Globus pallidus (tissue), 1 donor: ENCODE measurements at regions not wholly inside any gene's neighbourhood (a gene's known extent, or its start where the extent isn't known, plus 50 kb on each side); places are given as distances from the start of the nearest gene placed in this dataset.
A peak's percentile ranks its signal among the peaks of the same experiment; 100 is the strongest.

Experiments used
- DNase-seq: peaks from one replicate; pipeline ENCODE4 v3.0.0-alpha.2; 2015; ENCODE audit warnings: low spot score

DNA sequence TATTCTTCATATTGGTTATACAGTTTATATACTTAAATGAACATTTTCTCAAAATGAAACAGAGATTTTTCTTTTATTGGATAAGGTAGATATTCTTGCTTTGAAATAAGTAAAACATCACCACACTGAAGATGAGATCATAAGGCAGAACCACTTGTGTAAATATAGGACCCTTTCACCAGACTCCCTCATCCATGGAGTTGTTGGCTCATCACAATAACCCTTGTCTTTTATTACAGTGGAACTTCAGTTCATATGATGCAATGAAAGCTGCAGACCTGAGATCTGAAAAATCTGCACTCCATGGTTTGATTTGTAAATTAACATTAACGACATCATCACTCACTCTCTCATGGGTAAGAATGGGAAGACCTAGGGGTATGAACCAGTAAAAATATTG lies 51.9 kb upstream of the DBX2 start:
- DNase-seq, result no peak

DNA sequence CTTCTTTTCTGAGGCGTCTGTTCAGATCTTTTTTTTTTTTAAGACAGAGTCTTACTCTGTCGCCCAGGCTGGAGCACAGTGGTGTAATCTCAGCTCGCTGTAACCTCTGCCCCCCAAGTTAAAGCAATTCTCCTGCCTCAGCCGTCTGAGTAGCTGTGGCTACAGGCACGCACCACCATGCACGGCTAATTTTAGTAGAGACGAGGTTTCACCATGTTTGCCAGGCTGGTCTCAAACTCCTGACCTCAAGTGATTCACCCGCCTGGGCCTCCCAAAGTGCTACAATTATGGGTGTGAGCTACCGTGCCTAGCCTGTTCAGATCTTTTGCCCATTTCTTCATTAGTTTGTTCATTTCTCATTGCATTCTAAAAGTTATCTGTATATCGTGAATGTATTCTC lies 55.1 kb upstream of the DBX2 start:
- DNase-seq, result no peak

- DNase-seq, result no peak
Observed at GRCh38 chr12:45112306-45112705, 61.4 kb upstream of the DBX2 start.

- no peak for DNase-seq
Observed at GRCh38 chr12:45121224-45121623, 70.3 kb upstream of the DBX2 start.

- peak; percentile 35 for DNase-seq
Observed at GRCh38 chr12:45122768-45123380, 72.0 kb upstream of the DBX2 start.

DNA sequence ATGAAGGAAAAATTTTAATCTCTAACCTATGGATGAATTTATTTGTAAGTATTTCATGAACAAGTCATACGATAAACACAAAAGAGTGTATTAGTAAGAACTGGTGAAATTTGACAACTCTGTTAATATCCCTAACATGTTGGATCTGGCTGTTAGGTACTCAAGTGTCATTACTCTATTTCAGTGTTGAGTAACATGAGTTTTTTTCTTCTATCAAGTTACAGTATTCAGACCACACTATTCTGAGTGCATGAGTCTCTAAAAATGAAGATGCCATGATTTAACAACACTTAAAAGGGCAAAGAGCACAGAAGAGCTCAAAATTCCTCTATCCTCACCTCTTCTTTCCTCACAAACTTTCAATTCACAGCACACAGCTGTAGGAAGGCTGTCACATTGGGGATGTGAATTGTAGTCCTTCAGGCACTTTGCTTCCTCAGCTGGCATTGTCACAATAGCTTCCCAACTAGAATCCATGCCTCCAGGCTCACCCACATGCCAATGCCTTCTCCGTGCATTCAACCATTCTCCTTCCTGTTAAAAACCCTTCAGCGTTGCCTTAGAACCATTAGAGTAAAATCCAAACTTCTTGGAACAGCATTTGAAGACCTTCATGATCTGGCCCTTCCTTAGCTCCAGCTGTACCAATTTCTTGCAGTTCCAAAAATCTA lies 73.7 kb upstream of the DBX2 start:
- DNase-seq, result no peak

DNA sequence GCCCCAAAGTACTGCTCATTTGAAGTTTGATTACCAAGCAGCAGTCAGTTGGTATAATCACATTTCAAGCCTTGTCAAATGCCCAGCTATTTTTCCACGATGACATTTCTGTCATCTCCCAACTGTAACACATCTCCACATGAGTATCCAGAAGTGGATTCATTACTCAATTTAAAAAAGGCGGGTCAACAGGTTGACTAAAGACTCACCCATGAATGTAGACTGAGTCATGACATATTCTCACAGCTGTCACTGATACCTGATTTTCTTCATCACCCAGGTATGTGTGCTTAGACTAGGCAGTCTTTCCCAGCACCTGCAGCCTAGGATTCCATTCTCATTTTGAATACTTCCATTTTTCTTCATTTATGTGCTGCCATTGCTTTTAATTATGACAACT lies 75.1 kb upstream of the DBX2 start:
- no peak for DNase-seq

GRCh38 chr12:45128637-45129036 lies 77.7 kb upstream of the DBX2 start:
- DNase-seq, result no peak

GRCh38 chr12:45130881-45131281 lies 80.0 kb upstream of the DBX2 start:
- peak; percentile 55 for DNase-seq

GRCh38 chr12:45131506-45131905 lies 80.6 kb upstream of the DBX2 start:
- DNase-seq, result peak; percentile 11

- no peak for DNase-seq
Observed at GRCh38 chr12:45138609-45139008, 77.3 kb upstream of the ANO6 start.

DNA sequence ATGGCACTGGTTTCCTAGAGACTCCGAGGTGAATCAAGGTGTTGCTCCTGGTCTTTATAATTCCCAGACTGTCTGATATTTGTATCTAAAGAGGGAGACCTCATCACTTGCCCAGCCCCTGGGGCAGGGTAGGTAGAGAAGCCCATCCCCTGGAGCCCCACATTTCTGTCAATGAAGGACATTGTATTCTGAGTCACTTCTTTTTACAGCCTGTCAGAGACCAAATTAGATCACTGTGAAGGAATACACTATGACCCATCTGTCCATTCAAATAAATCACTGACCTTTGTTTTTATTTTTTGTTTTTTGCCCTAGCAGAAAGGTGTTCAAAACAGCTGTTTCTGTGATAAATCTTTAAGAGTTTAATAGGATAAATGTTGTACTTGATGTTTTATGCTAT lies 67.9 kb upstream of the ANO6 start:
- no peak for DNase-seq

- no peak for DNase-seq
Observed at GRCh38 chr12:45148619-45149018, 67.3 kb upstream of the ANO6 start.

DNA sequence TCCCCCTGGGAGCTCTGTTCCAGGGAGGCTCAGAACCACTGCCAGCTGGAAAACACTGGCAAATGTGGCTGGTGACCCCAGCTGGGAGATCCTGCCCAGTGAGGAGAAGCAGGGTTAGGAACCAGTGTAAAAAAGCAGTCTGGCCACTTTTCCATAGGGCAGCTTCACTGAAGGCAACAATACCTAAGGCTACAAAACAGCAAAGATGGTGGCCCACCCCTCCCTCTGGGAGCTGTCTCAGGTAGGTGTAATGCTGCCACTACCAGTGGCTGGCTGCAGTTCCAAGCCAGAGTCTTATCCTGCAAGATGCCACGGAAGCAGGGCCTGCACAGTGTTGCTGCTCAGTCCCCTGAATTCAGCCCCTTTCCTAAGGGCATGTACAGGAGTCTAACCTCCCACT lies 50.6 kb upstream of the ANO6 start:
- DNase-seq, result no peak

DNA sequence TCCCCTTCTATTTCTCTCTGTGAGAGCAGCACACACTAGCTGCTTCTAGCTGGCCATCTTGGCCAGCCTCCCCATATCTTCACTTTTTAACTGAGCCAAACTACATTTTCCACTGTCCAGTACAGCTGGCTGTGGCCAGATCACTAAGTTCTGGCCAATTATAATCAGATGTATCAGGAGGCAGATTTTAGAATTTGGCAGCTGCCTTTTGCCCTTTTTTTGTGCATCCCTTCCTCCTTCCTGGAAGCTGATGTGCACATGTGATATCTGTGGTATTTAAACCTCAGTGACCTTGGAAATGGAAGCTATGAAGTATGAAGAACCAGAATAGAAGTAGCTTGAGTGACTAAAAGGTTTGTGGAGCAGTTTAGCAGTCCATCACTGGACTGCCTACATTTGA lies 49.8 kb upstream of the ANO6 start:
- DNase-seq, result no peak
